Epithelial cell of proximal tubule (primary cell): ENCODE measurements at regions not wholly inside any gene's neighbourhood (a gene's known extent, or its start where the extent isn't known, plus 50 kb on each side); places are given as distances from the start of the nearest gene placed in this dataset.
"Not testable (repeated sequence)": the region's sequence is repeated elsewhere in the genome, so short reads cannot be mapped to it uniquely, and the experiment has no call there.

Experiments
- DNase-seq: peaks from one replicate; pipeline ENCODE4 v3.0.0-alpha.2; 2011; ENCODE audit warnings: low read depth
- H3K4me3 ChIP-seq: 2 replicates; pipeline ENCODE4 v1.5.1; 2011; ENCODE audit warnings: low read depth, mild to moderate bottlenecking, low read length
- TF ChIP-seq, protein P1 (sequence below): conservative IDR thresholded peaks from 2 replicates; pipeline ENCODE4 v1.5.1; 2012; ENCODE audit warnings: low read depth, mild to moderate bottlenecking, low read length

DNA sequence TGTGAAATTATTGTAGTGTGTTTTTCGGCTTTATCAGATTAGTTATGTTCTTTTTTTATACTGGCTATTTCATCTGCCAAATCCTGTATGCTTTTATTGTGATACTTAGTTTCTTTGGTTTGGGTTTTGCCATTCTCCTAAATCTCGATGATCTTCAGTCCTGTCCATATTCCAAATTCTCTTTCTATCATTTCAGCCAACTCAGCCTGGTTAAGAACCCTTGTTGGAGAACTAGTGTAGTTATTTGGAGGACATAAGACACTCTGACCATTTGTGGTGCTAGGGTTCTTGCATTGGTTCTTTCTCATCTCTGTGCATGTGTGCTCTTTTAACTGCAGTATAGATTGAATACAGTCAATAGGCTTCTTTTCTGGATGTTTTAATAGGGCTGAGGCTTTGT, 187.0 kb upstream of the CCNH start:
- no peak for DNase-seq

DNA sequence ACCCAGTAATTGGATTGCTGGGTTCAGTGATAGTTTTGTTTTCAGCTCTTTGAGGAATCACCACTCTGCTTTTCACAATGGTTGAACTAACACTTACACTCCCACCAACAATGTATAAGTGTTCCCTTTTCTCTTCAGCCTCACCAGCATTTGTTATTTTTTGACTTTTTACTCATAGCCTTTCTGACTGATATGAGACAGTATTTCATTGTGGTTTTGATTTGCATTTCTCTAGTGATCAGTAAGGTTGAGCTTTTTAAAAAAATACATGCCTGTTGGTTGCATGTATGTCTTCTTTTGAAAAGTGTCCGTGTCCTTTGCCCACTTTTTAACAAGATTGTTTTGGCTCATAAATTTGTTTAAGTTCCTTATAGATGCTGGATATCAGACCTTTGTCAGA, 185.7 kb upstream of the CCNH start:
- H3K4me3 ChIP-seq = no peak overlapping the region
- DNase-seq = no peak
- TF ChIP-seq, protein P1, sequence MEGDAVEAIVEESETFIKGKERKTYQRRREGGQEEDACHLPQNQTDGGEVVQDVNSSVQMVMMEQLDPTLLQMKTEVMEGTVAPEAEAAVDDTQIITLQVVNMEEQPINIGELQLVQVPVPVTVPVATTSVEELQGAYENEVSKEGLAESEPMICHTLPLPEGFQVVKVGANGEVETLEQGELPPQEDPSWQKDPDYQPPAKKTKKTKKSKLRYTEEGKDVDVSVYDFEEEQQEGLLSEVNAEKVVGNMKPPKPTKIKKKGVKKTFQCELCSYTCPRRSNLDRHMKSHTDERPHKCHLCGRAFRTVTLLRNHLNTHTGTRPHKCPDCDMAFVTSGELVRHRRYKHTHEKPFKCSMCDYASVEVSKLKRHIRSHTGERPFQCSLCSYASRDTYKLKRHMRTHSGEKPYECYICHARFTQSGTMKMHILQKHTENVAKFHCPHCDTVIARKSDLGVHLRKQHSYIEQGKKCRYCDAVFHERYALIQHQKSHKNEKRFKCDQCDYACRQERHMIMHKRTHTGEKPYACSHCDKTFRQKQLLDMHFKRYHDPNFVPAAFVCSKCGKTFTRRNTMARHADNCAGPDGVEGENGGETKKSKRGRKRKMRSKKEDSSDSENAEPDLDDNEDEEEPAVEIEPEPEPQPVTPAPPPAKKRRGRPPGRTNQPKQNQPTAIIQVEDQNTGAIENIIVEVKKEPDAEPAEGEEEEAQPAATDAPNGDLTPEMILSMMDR = no peak

More for the DNA sequence above, 187.0 kb upstream of the CCNH start:
- no peak overlapping the region for H3K4me3 ChIP-seq
- TF ChIP-seq, protein P1 = no peak

DNA sequence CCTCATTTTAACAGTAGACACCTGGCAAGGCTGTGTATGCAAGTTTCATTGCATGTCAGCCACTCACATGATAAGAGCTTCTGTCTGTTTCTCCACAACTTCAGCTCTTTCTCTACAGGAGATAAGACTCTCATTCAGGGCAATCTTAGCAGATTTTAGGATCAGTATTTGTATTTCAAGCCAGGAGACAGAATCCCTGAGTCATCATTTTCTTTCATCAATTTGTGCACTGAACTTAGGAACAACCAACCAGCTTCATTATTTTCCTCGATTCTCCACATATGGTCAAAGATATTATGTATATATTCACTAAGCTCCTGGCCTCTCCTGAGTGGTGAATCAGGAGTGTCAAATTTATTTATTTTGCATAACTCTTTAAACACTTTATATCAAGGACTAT, 181.8 kb upstream of the CCNH start:
- H3K4me3 ChIP-seq = no peak overlapping the region
- TF ChIP-seq, protein P1 = no peak
- no peak for DNase-seq

DNA sequence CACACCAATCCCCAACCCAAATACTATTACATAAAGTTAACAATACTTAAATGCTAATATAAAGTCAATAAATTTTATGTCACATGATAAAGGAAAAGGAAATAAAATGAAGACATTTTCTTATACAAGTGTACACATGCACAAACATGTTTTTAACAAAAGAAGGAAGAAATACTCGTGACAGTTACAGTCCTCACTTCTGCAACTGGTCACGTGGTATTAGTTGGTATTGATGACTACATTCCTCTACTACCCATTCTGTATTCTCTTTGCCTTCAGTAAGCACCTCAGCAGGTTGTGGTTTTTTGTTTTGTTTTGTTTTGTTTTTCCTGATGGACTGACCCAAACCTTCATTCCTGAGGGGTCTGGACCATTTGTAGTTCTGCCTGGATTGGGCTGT, 176.9 kb upstream of the CCNH start:
- TF ChIP-seq, protein P1 = no peak
- no peak overlapping the region for H3K4me3 ChIP-seq
- no peak for DNase-seq

- DNase-seq = no peak
- no peak overlapping the region for H3K4me3 ChIP-seq
- TF ChIP-seq, protein P1 = no peak
These were observed 175.6 kb upstream of the CCNH start for GRCh38 chr5:87588316-87588715.

DNA sequence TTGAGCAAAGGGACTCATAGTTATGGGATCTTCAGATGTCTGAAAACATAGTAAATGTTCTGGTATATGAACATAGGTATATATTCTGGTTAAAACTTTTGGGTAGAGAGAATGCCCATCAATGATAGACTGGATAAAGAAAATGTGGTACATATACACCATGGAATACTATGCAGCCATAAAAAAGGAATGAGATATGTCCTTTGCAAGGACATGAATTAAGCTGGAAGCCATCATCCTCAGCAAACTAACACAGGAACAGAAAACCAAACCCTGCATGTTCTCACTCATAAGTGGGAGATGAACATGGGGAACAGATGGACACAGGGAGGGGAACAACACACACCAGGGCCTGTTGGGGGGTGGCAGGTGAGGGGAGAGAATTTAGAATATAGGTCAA, 171.0 kb upstream of the CCNH start:
- H3K4me3 ChIP-seq, DNase-seq: not testable (repeated sequence)

DNA sequence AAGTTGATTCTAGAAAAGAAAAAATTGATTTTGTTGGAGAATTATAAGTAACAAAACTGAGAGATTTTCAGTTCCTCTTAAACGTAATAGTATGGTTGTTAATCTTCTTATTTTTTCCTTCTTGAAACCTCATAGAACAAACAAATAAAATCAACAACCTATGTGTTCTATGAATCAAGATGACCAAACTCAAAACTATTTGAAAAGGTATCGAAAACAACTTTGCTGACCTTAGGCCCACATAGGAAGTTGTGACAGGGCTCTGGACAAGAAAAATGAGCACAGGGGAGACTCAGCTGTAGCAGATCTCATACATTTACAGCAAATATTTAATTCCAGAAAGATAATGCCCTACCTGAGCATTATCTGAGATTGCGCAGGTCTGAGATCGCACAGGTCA, 169.4 kb upstream of the CCNH start:
- TF ChIP-seq, protein P1 = no peak
- no peak overlapping the region for H3K4me3 ChIP-seq
- no peak for DNase-seq

GRCh38 chr5:87581661-87582060, 168.9 kb upstream of the CCNH start:
- no peak overlapping the region for H3K4me3 ChIP-seq
- no peak for DNase-seq
- TF ChIP-seq, protein P1 = no peak
